KMS-11 (cell line): ENCODE measurements at regions not wholly inside any gene's neighbourhood (a gene's known extent, or its start where the extent isn't known, plus 50 kb on each side); places are given as distances from the start of the nearest gene placed in this dataset.

Source experiments
- H2AFZ ChIP-seq: fragments of 200-600 bp; sonication (generic); 2 replicates; pipeline ENCODE4 v1.6.1; 2016; ENCODE audit warnings: antibody characterized with exemption, mixed run types, low read depth
- H3K27ac ChIP-seq: fragments of 200-600 bp; sonication (generic); 2 replicates; pipeline ENCODE4 v1.6.1; 2016; ENCODE audit warnings: mild to moderate bottlenecking, mixed run types
- H3K27me3 ChIP-seq: fragments of 200-600 bp; sonication (generic); 2 replicates; pipeline ENCODE4 v1.6.1; 2017; ENCODE audit warnings: mild to moderate bottlenecking, low read depth, mixed run types, moderate library complexity; ENCODE audit not compliant: insufficient read depth
- H3K36me3 ChIP-seq: fragments of 200-600 bp; sonication (generic); 2 replicates; pipeline ENCODE4 v1.6.1; 2017; ENCODE audit warnings: mild to moderate bottlenecking, mixed run types; ENCODE audit not compliant: insufficient read depth
- H3K4me1 ChIP-seq: fragments of 200-600 bp; sonication (generic); 2 replicates; pipeline ENCODE4 v1.6.1; 2016; ENCODE audit warnings: mild to moderate bottlenecking, low read depth, mixed run types; ENCODE audit not compliant: poor library complexity, severe bottlenecking
- H3K4me2 ChIP-seq: fragments of 200-600 bp; sonication (generic); 2 replicates; pipeline ENCODE4 v1.7.0; 2016; ENCODE audit warnings: mild to moderate bottlenecking, mixed run types
- H3K4me3 ChIP-seq: fragments of 200-600 bp; sonication (generic); IDR thresholded peaks from 2 replicates; pipeline ENCODE4 v1.6.1; 2017; ENCODE audit warnings: low read depth, low read length, mixed read lengths; ENCODE audit not compliant: insufficient read depth
- H3K79me2 ChIP-seq: fragments of 200-600 bp; sonication (generic); 2 replicates; pipeline ENCODE4 v1.6.1; 2016; ENCODE audit warnings: low read depth, mixed run types; ENCODE audit not compliant: insufficient read depth
- H3K9ac ChIP-seq: fragments of 200-600 bp; sonication (generic); 2 replicates; pipeline ENCODE4 v1.6.1; 2016; ENCODE audit warnings: mild to moderate bottlenecking, mixed run types
- H4K20me1 ChIP-seq: fragments of 200-600 bp; sonication (generic); 2 replicates; pipeline ENCODE4 v1.6.1; 2016; ENCODE audit warnings: mild to moderate bottlenecking, mixed run types; ENCODE audit not compliant: insufficient read depth
- TF ChIP-seq, protein P1 (sequence below): fragments of 200-600 bp; sonication (generic); conservative IDR thresholded peaks from 2 replicates; pipeline ENCODE4 v1.6.1; 2017; ENCODE audit warnings: low read depth, mild to moderate bottlenecking, antibody characterized with exemption, low read length, moderate library complexity, mixed read lengths

- no peak overlapping the region for H2AFZ ChIP-seq
- no peaks in the 10 kb centered on the region for H3K79me2 ChIP-seq
- no peaks in the 10 kb centered on the region for H4K20me1 ChIP-seq
- TF ChIP-seq, protein P1, sequence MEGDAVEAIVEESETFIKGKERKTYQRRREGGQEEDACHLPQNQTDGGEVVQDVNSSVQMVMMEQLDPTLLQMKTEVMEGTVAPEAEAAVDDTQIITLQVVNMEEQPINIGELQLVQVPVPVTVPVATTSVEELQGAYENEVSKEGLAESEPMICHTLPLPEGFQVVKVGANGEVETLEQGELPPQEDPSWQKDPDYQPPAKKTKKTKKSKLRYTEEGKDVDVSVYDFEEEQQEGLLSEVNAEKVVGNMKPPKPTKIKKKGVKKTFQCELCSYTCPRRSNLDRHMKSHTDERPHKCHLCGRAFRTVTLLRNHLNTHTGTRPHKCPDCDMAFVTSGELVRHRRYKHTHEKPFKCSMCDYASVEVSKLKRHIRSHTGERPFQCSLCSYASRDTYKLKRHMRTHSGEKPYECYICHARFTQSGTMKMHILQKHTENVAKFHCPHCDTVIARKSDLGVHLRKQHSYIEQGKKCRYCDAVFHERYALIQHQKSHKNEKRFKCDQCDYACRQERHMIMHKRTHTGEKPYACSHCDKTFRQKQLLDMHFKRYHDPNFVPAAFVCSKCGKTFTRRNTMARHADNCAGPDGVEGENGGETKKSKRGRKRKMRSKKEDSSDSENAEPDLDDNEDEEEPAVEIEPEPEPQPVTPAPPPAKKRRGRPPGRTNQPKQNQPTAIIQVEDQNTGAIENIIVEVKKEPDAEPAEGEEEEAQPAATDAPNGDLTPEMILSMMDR = no peak
- H3K9ac ChIP-seq = no peak overlapping the region
- no peaks in the 10 kb centered on the region for H3K36me3 ChIP-seq
- no peaks in the 10 kb centered on the region for H3K27me3 ChIP-seq
- H3K27ac ChIP-seq = no peak overlapping the region
- H3K4me1 ChIP-seq = no peaks in the 10 kb centered on the region
- H3K4me3 ChIP-seq = no peak overlapping the region
- no peak overlapping the region for H3K4me2 ChIP-seq
Observed at GRCh38 chr6:93829009-93829408, 409.6 kb upstream of the EPHA7 start.

DNA sequence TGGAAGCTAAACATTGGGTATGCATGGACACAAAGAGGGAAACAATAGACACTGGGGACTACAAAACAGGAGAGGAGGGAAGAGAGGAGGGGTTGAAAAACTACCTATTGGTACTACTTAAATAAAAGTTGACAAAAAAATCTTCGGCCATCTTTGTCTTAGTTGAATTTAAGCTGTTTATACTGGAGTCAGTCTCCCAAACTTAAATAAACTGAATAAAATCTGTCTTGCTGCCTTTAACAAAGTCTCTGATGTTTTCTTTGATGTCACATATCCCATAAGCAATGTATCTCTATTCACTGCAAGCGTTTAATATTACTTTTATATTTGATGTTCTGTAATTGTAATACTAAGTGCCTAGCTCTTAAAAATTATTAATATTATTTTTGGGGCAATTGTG is 409.2 kb upstream of the EPHA7 start:
- TF ChIP-seq, protein P1 = no peak
- Histone ChIP-seq H3K79me2 (no peaks in the 10 kb centered on the region), H4K20me1 (no peaks in the 10 kb centered on the region), H3K36me3 (no peaks in the 10 kb centered on the region), H3K4me2 (no peak overlapping the region), H2AFZ (no peak overlapping the region), H3K27ac (no peak overlapping the region), H3K9ac (no peak overlapping the region), H3K4me1 (no peaks in the 10 kb centered on the region), H3K27me3 (no peaks in the 10 kb centered on the region), H3K4me3 (no peak overlapping the region)

DNA sequence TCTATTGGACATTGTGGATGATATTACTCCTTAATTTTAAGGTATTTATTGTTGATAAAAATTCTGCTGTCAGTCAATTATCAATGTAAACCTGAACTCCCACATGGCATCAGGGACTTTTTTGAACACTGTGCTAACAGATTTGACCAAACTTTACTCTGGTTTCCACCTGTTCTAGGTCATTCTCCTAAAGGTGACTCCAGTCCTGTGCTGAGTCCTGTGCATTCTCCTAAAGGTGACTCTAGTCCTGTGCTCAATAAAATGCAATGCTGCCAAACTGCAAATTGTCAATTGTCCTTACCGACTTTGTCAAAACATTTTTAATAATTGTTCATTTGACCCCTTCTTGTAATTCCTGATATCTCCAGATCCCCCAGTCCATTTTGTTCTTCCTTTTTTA is 408.4 kb upstream of the EPHA7 start:
- Histone ChIP-seq H3K27ac (no peak overlapping the region), H3K9ac (no peak overlapping the region), H3K27me3 (no peaks in the 10 kb centered on the region), H3K79me2 (no peaks in the 10 kb centered on the region), H2AFZ (no peak overlapping the region), H3K36me3 (no peaks in the 10 kb centered on the region), H3K4me1 (no peaks in the 10 kb centered on the region), H4K20me1 (no peaks in the 10 kb centered on the region), H3K4me3 (no peak overlapping the region), H3K4me2 (no peak overlapping the region)
- TF ChIP-seq, protein P1 = no peak

GRCh38 chr6:93825950-93826349 is 406.6 kb upstream of the EPHA7 start:
- Histone ChIP-seq H3K9ac (no peak overlapping the region), H3K36me3 (no peaks in the 10 kb centered on the region), H3K27ac (no peak overlapping the region), H3K79me2 (no peaks in the 10 kb centered on the region), H2AFZ (no peak overlapping the region), H3K27me3 (no peaks in the 10 kb centered on the region), H3K4me2 (no peak overlapping the region), H4K20me1 (no peaks in the 10 kb centered on the region), H3K4me3 (no peak overlapping the region), H3K4me1 (no peaks in the 10 kb centered on the region)
- TF ChIP-seq, protein P1 = no peak
